T-helper 2 cell treated with Interferon-gamma antibody and Interleukin-4, amounts not matched to agents 100 ng/mL and 5 ng/mL, for 36 hours (primary cell): ENCODE measurements at regions not wholly inside any gene's neighbourhood (a gene's known extent, or its start where the extent isn't known, plus 50 kb on each side); places are given as distances from the start of the nearest gene placed in this dataset.

ENCODE experiments used
- intact Hi-C: fragments of 100-400 bp; cut with micrococcal nuclease; formaldehyde crosslinking; loops from one replicate; pipeline ENCODE4 v1.15.1; 2023

- intact Hi-C loops = no loop called here
Observed at GRCh38 chrX:46374371-46374770, 170.8 kb downstream of the ZNF674 start.

GRCh38 chrX:46367491-46367890 lies 177.7 kb downstream of the ZNF674 start:
- intact Hi-C loops = no loop called here

- intact Hi-C loops = no loop called here
Observed at GRCh38 chrX:46366381-46367207, 178.6 kb downstream of the ZNF674 start.

- intact Hi-C loops = no loop called here
Observed at GRCh38 chrX:46354481-46354880, 190.7 kb downstream of the ZNF674 start.

GRCh38 chrX:46341767-46342322 lies 203.4 kb downstream of the ZNF674 start:
- intact Hi-C loops = no loop called here

GRCh38 chrX:46340696-46341095 lies 204.5 kb downstream of the ZNF674 start:
- intact Hi-C loops = no loop called here

GRCh38 chrX:46333550-46333949 lies 211.7 kb downstream of the ZNF674 start:
- intact Hi-C loops = no loop called here

GRCh38 chrX:46330981-46331380 lies 214.2 kb downstream of the ZNF674 start:
- intact Hi-C loops = no loop called here

GRCh38 chrX:46330513-46330912 lies 214.7 kb downstream of the ZNF674 start:
- intact Hi-C loops = no loop called here

- intact Hi-C loops = loop anchor here (10.0 kb wide), 1 partner anchor 573 kb away; no protein-coding TSS in a partner anchor
Observed at GRCh38 chrX:46328133-46328532, 217.1 kb downstream of the ZNF674 start.

GRCh38 chrX:46327566-46328115 lies 217.6 kb downstream of the ZNF674 start:
- intact Hi-C loops = loop anchor here (10.0 kb wide), 1 partner anchor 573 kb away; no protein-coding TSS in a partner anchor

GRCh38 chrX:46326161-46326560 lies 219.1 kb downstream of the ZNF674 start:
- intact Hi-C loops = loop anchor here (10.0 kb wide), 1 partner anchor 571 kb away; no protein-coding TSS in a partner anchor

GRCh38 chrX:46325312-46325877 lies 219.8 kb downstream of the ZNF674 start:
- intact Hi-C loops = loop anchor here (10.0 kb wide), 1 partner anchor 571 kb away; no protein-coding TSS in a partner anchor

- intact Hi-C loops = loop anchor here (10.0 kb wide), 1 partner anchor 569 kb away; no protein-coding TSS in a partner anchor
Observed at GRCh38 chrX:46324166-46324565, 221.1 kb downstream of the ZNF674 start.

GRCh38 chrX:46322929-46323328 lies 222.3 kb downstream of the ZNF674 start:
- intact Hi-C loops = loop anchor here (10.0 kb wide), 1 partner anchor 568 kb away; no protein-coding TSS in a partner anchor

- intact Hi-C loops = loop anchor here (2.0 to 10.0 kb wide), 3 partner anchors 43 to 567 kb away; no protein-coding TSS in a partner anchor
Observed at GRCh38 chrX:46321676-46322075, 223.5 kb downstream of the ZNF674 start.

GRCh38 chrX:46319750-46320149 lies 225.5 kb downstream of the ZNF674 start:
- intact Hi-C loops = loop anchor here (2.0 to 10.0 kb wide), 3 partner anchors 41 to 565 kb away; no protein-coding TSS in a partner anchor

GRCh38 chrX:46318551-46318950 lies 226.7 kb downstream of the ZNF674 start:
- intact Hi-C loops = no loop called here

- intact Hi-C loops = no loop called here
Observed at GRCh38 chrX:46317163-46317562, 228.1 kb downstream of the ZNF674 start.

GRCh38 chrX:46311581-46312120 lies 233.6 kb downstream of the ZNF674 start:
- intact Hi-C loops = no loop called here

- intact Hi-C loops = no loop called here
Observed at GRCh38 chrX:46310815-46311497, 234.3 kb downstream of the ZNF674 start.
